ENCODE measurements at regions not wholly inside any gene's neighbourhood (a gene's known extent, or its start where the extent isn't known, plus 50 kb on each side); places are given as distances from the start of the nearest gene placed in this dataset.

DNA sequence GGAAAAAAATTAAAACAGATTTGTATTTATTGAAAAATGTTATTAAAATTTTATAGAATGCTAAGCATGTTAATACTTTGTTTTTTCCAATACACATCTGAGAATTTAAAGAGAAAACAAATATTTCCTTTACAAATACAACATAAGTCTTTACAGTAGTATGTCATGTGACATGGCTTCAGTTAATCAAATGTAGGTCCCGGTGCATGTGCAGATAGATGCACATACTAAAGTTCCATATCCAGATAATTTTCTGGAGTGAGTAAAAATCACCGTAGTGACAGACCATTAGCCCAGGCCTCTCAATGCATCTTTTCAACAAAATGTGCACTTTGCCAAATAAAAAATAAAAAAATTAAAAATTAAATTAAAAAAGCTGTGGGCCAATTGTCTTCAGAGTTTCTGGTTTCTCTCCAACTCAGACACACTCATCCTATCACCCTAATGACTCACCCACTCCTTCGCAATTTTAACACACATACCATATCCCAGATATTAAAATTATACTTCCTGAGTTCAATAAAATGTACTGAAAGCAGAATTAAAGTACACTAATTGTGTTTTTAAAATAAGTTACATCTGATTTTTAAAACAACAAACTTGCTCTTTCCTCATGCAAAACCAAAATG is 508.1 kb downstream of the NR2F1-AS1 start:
- intact Hi-C loops (cut with DNase I), result no loop called here
- no peak for TF ChIP-seq POLR2A (IDR thresholded peaks at IDR 0.05)
- TF ChIP-seq, protein P1, sequence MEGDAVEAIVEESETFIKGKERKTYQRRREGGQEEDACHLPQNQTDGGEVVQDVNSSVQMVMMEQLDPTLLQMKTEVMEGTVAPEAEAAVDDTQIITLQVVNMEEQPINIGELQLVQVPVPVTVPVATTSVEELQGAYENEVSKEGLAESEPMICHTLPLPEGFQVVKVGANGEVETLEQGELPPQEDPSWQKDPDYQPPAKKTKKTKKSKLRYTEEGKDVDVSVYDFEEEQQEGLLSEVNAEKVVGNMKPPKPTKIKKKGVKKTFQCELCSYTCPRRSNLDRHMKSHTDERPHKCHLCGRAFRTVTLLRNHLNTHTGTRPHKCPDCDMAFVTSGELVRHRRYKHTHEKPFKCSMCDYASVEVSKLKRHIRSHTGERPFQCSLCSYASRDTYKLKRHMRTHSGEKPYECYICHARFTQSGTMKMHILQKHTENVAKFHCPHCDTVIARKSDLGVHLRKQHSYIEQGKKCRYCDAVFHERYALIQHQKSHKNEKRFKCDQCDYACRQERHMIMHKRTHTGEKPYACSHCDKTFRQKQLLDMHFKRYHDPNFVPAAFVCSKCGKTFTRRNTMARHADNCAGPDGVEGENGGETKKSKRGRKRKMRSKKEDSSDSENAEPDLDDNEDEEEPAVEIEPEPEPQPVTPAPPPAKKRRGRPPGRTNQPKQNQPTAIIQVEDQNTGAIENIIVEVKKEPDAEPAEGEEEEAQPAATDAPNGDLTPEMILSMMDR (IDR thresholded peaks at IDR 0.05), result no peak
- DNase-seq, result no peak
- no peaks in the 10 kb centered on the region for H3K4me1 ChIP-seq
- 81 to 86% methylated on average over 3 of the region's 3 CpGs for WGBS, 2 donors
- H3K36me3 ChIP-seq, result no peaks in the 10 kb centered on the region
- no peak overlapping the region for H3K4me3 ChIP-seq (replicated peaks in 1 of 3)
- H3K9me3 ChIP-seq, result no peaks in the 10 kb centered on the region
- no peak overlapping the region for H3K27ac ChIP-seq
- H3K27me3 ChIP-seq, result no peaks in the 10 kb centered on the region

DNA sequence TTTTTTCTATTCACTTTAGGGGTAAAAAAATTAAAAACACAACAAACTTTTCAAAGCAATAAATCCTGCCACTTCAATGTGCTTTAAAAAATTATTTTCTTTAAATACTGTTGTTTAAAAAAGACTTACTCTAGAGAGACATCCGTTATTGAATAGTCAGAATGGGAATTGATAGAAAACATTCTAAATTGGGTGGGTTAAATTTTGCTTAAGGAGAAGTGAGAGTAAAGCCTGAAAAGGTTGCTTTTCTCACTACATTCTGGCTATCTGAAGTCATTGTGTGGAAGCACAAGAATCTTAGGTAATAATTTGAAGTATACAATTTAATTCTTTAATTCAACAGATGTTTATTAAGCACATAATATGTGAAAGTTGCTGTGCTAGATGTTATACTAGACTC is 509.3 kb downstream of the NR2F1-AS1 start:
- no peak overlapping the region for H3K27ac ChIP-seq
- H3K9me3 ChIP-seq, result no peaks in the 10 kb centered on the region
- intact Hi-C loops (cut with DNase I), result no loop called here
- H3K36me3 ChIP-seq, result no peaks in the 10 kb centered on the region
- no peak for DNase-seq
- no peak overlapping the region for H3K4me3 ChIP-seq (replicated peaks in 1 of 3)
- 90 to 94% methylated on average over 1 of the region's 1 CpG for WGBS, 2 donors
- TF ChIP-seq, protein P1 (IDR thresholded peaks at IDR 0.05), result no peak
- no peak for TF ChIP-seq POLR2A (IDR thresholded peaks at IDR 0.05)
- no peaks in the 10 kb centered on the region for H3K27me3 ChIP-seq
- no peaks in the 10 kb centered on the region for H3K4me1 ChIP-seq

DNA sequence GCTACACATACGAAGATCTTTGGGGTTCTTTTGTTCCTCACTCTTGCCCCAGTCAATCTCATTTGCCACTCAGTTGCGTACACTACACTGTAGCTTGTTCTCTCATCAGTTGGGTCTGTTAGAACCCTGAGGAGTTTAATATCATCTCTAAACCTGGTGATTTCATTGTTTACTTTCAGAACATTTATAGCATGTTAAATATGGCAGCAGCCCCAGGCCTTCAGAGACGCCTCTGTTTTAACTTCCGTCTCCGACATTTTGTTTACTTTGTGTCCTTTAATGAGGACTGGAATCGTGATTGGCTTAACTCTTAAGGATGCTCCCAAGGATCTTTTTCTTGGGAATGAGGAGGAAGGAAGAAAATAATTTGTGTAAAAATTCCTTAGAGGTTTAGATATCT is 510.1 kb downstream of the NR2F1-AS1 start:
- 75 to 81% methylated on average over 6 of the region's 6 CpGs for WGBS, 2 donors
- H3K4me1 ChIP-seq, result no peaks in the 10 kb centered on the region
- H3K9me3 ChIP-seq, result no peaks in the 10 kb centered on the region
- TF ChIP-seq, protein P1 (IDR thresholded peaks at IDR 0.05), result no peak
- no peak for TF ChIP-seq POLR2A (IDR thresholded peaks at IDR 0.05)
- H3K27ac ChIP-seq, result no peak overlapping the region
- H3K4me3 ChIP-seq (replicated peaks in 1 of 3), result no peak overlapping the region
- DNase-seq, result no peak
- H3K27me3 ChIP-seq, result no peaks in the 10 kb centered on the region
- H3K36me3 ChIP-seq, result no peaks in the 10 kb centered on the region
- intact Hi-C loops (cut with DNase I), result no loop called here

DNA sequence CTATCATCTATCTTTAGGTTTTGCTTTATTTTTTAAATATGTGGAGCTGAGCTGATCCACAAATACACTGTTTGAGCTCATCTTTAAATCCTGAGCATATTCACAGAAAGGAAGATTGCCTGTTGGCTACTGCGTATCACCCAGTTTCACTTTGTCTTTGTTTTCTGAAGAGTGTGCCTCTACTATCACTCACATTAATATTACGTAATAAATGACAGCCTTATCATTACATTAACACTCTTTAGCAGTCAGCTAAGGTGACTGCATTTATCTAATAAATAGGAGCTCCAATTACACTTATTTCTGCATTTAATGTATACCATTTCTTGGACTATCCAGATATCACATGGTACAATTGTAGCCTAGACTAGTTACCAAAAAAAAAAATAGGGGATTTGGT is 511.7 kb downstream of the NR2F1-AS1 start:
- TF ChIP-seq, protein P1 (IDR thresholded peaks at IDR 0.05), result no peak
- TF ChIP-seq POLR2A (IDR thresholded peaks at IDR 0.05), result no peak
- H3K27ac ChIP-seq, result no peak overlapping the region
- H3K27me3 ChIP-seq, result no peaks in the 10 kb centered on the region
- H3K9me3 ChIP-seq, result no peaks in the 10 kb centered on the region
- no peak for DNase-seq
- no peaks in the 10 kb centered on the region for H3K4me1 ChIP-seq
- intact Hi-C loops (cut with DNase I), result no loop called here
- no peak overlapping the region for H3K4me3 ChIP-seq (replicated peaks in 1 of 3)
- 95 to 96% methylated on average over 2 of the region's 2 CpGs for WGBS, 2 donors
- H3K36me3 ChIP-seq, result no peaks in the 10 kb centered on the region

DNA sequence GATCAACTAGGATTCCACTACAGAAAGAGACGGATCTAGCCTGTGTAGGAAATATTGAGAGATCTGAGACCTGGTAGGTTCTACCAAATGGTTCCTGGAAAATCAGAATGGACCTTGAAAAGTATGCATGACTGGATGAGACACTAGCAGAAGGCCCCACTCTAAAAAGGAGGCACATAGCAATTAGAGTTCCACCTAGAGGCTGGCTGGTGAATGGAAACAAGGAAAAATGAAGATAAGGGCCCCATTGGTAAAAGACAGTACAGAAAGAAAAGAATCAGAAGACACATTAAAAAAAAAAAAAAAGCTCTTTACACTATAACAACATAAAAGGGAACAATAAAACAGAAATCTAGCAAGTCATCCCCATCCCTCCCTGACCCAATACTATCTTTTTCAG is 518.5 kb downstream of the NR2F1-AS1 start:
- TF ChIP-seq POLR2A (IDR thresholded peaks at IDR 0.05), result no peak
- TF ChIP-seq, protein P1 (IDR thresholded peaks at IDR 0.05), result peak in 1 of 6 experiments; percentile 11
- intact Hi-C loops (cut with DNase I), result no loop called here
- 89 to 100% methylated on average over 1 of the region's 1 CpG for WGBS, 2 donors
- Histone ChIP-seq H3K27me3 (no peaks in the 10 kb centered on the region), H3K4me1 (no peaks in the 10 kb centered on the region), H3K27ac (no peak overlapping the region), H3K9me3 (no peaks in the 10 kb centered on the region), H3K36me3 (no peaks in the 10 kb centered on the region), H3K4me3 (replicated peaks in 1 of 3) (no peak overlapping the region)
- no peak for DNase-seq

Data from thyroid gland (tissue), 4 donors.